SK-N-SH treated with all-trans-retinoic acid at 6 μM for 48 hours (cell line): ENCODE measurements at regions not wholly inside any gene's neighbourhood (a gene's known extent, or its start where the extent isn't known, plus 50 kb on each side); places are given as distances from the start of the nearest gene placed in this dataset.
A peak's percentile ranks its signal among the peaks of the same experiment; 100 is the strongest.

Source experiments
- ATAC-seq: fragments of 200-7000 bp; cut with Tn5 transposase; 3 replicates; pipeline ENCODE4 v1.9.1; 2020; ENCODE audit warnings: mild to moderate bottlenecking, moderate library complexity
- ARNTL ChIP-seq: fragments of 450-650 bp; formaldehyde crosslinking; IDR thresholded peaks from 2 replicates; pipeline ENCODE4 v1.5.0; 2020; ENCODE audit warnings: low read depth, mild to moderate bottlenecking, moderate library complexity, borderline replicate concordance
- BACH2 ChIP-seq: fragments of 250-450 bp; sonication (Bioruptor Pico); IDR thresholded peaks from 2 replicates; pipeline ENCODE4 v1.9.0; 2021; ENCODE audit warnings: mild to moderate bottlenecking, borderline replicate concordance
- CSRNP3 ChIP-seq: fragments of 250-450 bp; sonication (Bioruptor Pico); IDR thresholded peaks from 2 replicates; pipeline ENCODE4 v1.5.1; 2021; ENCODE audit warnings: mild to moderate bottlenecking, moderate library complexity
- ESRRG ChIP-seq: fragments of 250-450 bp; sonication (Bioruptor Pico); IDR thresholded peaks from 2 replicates; pipeline ENCODE4 v1.6.1; 2021; ENCODE audit warnings: mild to moderate bottlenecking
- GLIS3 ChIP-seq: fragments of 250-450 bp; sonication (Bioruptor Pico); IDR thresholded peaks from 2 replicates; pipeline ENCODE4 v1.5.0; 2020; ENCODE audit warnings: mild to moderate bottlenecking, moderate library complexity
- ISL1 ChIP-seq: fragments of 250-450 bp; sonication (Bioruptor Pico); IDR thresholded peaks from 2 replicates; pipeline ENCODE4 v2.1.2; 2022; ENCODE audit warnings: mild to moderate bottlenecking, moderate library complexity
- PPARA ChIP-seq: fragments of 250-450 bp; sonication (Bioruptor Pico); IDR thresholded peaks from 2 replicates; pipeline ENCODE4 v1.5.0; 2020; ENCODE audit warnings: mild to moderate bottlenecking, borderline replicate concordance
- RARB ChIP-seq: fragments of 250-450 bp; sonication (Bioruptor Pico); IDR thresholded peaks from 2 replicates; pipeline ENCODE4 v1.8.0; 2021; ENCODE audit warnings: mild to moderate bottlenecking, moderate library complexity
- SNAI2 ChIP-seq: fragments of 250-450 bp; sonication (Bioruptor Pico); IDR thresholded peaks from 2 replicates; pipeline ENCODE4 v1.5.0; 2020; ENCODE audit warnings: mild to moderate bottlenecking, moderate library complexity
- TCF4 ChIP-seq: fragments of 250-450 bp; sonication (Bioruptor Pico); IDR thresholded peaks from 2 replicates; pipeline ENCODE4 v1.8.0; 2021; ENCODE audit warnings: mild to moderate bottlenecking, moderate library complexity, borderline replicate concordance
- TOX ChIP-seq: fragments of 250-450 bp; sonication (Bioruptor Pico); IDR thresholded peaks from 2 replicates; pipeline ENCODE4 v1.8.0; 2021; ENCODE audit warnings: mild to moderate bottlenecking, moderate library complexity, borderline replicate concordance
- TSHZ2 ChIP-seq: fragments of 250-450 bp; sonication (Bioruptor Pico); IDR thresholded peaks from 2 replicates; pipeline ENCODE4 v1.5.0; 2020; ENCODE audit warnings: mild to moderate bottlenecking, moderate library complexity
- ZFP3 ChIP-seq: fragments of 250-450 bp; sonication (Bioruptor Pico); IDR thresholded peaks from 2 replicates; pipeline ENCODE4 v1.5.0; 2020; ENCODE audit warnings: mild to moderate bottlenecking, moderate library complexity
- ZNF565 ChIP-seq: fragments of 450-650 bp; formaldehyde crosslinking; conservative IDR thresholded peaks from 2 replicates; pipeline ENCODE4 v1.5.0; 2020; ENCODE audit warnings: low read depth, mild to moderate bottlenecking, moderate library complexity
- ZNF70 ChIP-seq: fragments of 450-650 bp; formaldehyde crosslinking; IDR thresholded peaks from 2 replicates; pipeline ENCODE4 v1.5.0; 2020; ENCODE audit warnings: mild to moderate bottlenecking, moderate library complexity
- ZNF8 ChIP-seq: fragments of 450-650 bp; formaldehyde crosslinking; IDR thresholded peaks from 2 replicates; pipeline ENCODE4 v1.5.0; 2020; ENCODE audit warnings: mild to moderate bottlenecking, moderate library complexity
- TF ChIP-seq, protein P1 (sequence below): fragments of 250-450 bp; sonication (Bioruptor Pico); IDR thresholded peaks from 2 replicates; pipeline ENCODE4 v1.5.1; 2020; ENCODE audit warnings: low read depth, mild to moderate bottlenecking, moderate library complexity
- TF ChIP-seq, protein P2 (sequence below): fragments of 250-450 bp; sonication (Bioruptor Pico); IDR thresholded peaks from 2 replicates; pipeline ENCODE4 v1.8.0; 2020; ENCODE audit warnings: mild to moderate bottlenecking, moderate library complexity, borderline replicate concordance
- TF ChIP-seq, protein P3 (sequence below): fragments of 250-450 bp; sonication (Bioruptor Pico); IDR thresholded peaks from 2 replicates; pipeline ENCODE4 v1.8.0; 2021; ENCODE audit warnings: low read depth, mild to moderate bottlenecking, moderate library complexity, borderline replicate concordance

DNA sequence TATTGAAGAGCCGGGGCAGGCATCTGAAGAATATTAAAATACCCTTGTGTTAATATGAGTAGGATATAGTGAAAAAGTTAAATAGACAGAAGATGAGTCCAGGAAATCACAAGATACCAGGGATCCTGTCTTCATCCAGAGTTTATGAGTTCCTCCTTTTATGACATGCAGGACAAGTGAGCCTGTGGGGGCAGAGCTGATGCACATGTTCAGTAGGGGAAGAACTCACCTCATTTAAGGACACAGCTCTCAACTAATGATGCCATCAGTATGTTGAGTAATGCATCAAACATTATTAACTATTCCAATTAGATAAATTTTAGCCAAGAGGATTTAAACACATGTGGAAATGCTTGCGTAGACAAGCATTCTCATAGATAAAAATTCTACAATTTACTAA, 435.8 kb upstream of the AKR1E2 start:
- ATAC-seq, result no peak

DNA sequence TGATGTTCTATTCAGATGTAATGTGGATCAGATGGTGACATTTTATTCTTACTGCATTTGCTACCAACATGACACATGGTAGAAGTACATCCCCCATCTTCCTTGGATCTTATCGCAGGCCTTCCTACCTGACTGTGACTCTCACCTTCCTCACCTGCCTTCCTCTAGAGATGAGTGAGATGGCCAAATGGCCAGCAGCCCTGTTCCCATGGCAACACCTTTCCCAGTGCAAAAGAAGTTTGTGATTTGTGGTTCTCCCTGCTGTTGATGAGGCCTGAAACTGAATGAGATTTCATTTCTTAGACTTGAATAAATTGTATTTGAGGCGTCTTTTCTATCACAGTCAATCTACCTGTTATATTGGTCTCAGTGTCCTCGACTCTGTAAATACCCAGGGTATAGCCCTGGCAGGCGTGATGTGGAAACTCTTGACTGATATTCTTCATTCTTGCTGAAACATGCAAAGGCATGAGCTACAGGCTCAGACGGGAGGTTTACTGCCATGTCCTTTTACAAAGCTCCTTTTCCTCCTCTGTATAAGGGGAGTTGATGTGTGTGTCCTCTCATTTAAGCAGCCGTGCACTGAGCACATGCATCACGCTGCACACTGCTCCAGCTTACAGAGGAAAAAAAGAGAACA, 440.7 kb upstream of the AKR1E2 start:
- TF ChIP-seq, protein P1, sequence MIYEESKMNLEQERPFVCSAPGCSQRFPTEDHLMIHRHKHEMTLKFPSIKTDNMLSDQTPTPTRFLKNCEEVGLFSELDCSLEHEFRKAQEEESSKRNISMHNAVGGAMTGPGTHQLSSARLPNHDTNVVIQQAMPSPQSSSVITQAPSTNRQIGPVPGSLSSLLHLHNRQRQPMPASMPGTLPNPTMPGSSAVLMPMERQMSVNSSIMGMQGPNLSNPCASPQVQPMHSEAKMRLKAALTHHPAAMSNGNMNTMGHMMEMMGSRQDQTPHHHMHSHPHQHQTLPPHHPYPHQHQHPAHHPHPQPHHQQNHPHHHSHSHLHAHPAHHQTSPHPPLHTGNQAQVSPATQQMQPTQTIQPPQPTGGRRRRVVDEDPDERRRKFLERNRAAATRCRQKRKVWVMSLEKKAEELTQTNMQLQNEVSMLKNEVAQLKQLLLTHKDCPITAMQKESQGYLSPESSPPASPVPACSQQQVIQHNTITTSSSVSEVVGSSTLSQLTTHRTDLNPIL (CRISPR knock-in tag), result no peak
- TF ChIP-seq ZNF8 (CRISPR knock-in tag) (no peak), ZNF70 (no peak), ESRRG (CRISPR knock-in tag) (no peak), BACH2 (no peak), ZFP3 (CRISPR knock-in tag) (no peak), ZNF565 (no peak), RARB (CRISPR knock-in tag) (no peak), ISL1 (CRISPR knock-in tag) (no peak)
- TF ChIP-seq, all 23 proteins: peak for 0
- ATAC-seq, result no peak

More for the DNA sequence above, 435.8 kb upstream of the AKR1E2 start:
- TF ChIP-seq CSRNP3 (CRISPR knock-in tag) (no peak), PPARA (no peak), BACH2 (no peak), ZNF8 (CRISPR knock-in tag) (no peak), TCF4 (no peak), ESRRG (CRISPR knock-in tag) (no peak), SNAI2 (CRISPR knock-in tag) (no peak), TSHZ2 (no peak), RARB (CRISPR knock-in tag) (no peak)
- TF ChIP-seq, protein P2, sequence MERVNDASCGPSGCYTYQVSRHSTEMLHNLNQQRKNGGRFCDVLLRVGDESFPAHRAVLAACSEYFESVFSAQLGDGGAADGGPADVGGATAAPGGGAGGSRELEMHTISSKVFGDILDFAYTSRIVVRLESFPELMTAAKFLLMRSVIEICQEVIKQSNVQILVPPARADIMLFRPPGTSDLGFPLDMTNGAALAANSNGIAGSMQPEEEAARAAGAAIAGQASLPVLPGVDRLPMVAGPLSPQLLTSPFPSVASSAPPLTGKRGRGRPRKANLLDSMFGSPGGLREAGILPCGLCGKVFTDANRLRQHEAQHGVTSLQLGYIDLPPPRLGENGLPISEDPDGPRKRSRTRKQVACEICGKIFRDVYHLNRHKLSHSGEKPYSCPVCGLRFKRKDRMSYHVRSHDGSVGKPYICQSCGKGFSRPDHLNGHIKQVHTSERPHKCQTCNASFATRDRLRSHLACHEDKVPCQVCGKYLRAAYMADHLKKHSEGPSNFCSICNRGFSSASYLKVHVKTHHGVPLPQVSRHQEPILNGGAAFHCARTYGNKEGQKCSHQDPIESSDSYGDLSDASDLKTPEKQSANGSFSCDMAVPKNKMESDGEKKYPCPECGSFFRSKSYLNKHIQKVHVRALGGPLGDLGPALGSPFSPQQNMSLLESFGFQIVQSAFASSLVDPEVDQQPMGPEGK (CRISPR knock-in tag), result no peak
- TF ChIP-seq, all 23 proteins: peak for 0

- no peak for TF ChIP-seq RARB (CRISPR knock-in tag)
- ATAC-seq, result no peak
Measured at GRCh38 chr10:4384245-4384644, 441.8 kb upstream of the AKR1E2 start.

DNA sequence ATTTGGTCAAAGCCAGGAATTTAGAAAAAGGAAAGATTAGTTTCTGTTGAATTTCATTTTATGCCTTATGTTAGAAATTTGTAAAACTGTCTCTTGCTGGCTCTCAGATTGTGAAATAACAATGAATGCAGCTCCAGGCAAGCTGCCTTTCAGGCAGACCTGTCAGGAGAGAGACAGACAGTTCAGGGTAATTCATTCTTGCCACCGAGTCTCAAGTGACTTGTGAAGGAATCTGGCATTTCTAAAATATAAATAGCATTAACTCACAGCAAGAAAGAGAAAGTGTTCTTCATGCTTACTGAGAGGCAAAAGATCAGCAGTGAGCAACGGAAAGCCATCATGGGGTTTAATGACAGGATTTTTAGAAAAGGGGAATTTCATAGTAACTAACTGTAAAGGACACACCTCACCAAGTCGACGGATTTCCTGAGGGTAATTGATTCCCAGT, 442.3 kb upstream of the AKR1E2 start:
- ATAC-seq, result peak; percentile 35; the same call in 1 of the 3 replicates
- TF ChIP-seq GLIS3 (CRISPR knock-in tag) (no peak), TCF4 (no peak), RARB (CRISPR knock-in tag) (no peak), TSHZ2 (no peak), TOX (CRISPR knock-in tag) (no peak), ARNTL (no peak), ZNF70 (no peak), ZNF8 (CRISPR knock-in tag) (no peak), ISL1 (CRISPR knock-in tag) (no peak), ZFP3 (CRISPR knock-in tag) (no peak), PPARA (no peak), CSRNP3 (CRISPR knock-in tag) (no peak)
- TF ChIP-seq, protein P3, sequence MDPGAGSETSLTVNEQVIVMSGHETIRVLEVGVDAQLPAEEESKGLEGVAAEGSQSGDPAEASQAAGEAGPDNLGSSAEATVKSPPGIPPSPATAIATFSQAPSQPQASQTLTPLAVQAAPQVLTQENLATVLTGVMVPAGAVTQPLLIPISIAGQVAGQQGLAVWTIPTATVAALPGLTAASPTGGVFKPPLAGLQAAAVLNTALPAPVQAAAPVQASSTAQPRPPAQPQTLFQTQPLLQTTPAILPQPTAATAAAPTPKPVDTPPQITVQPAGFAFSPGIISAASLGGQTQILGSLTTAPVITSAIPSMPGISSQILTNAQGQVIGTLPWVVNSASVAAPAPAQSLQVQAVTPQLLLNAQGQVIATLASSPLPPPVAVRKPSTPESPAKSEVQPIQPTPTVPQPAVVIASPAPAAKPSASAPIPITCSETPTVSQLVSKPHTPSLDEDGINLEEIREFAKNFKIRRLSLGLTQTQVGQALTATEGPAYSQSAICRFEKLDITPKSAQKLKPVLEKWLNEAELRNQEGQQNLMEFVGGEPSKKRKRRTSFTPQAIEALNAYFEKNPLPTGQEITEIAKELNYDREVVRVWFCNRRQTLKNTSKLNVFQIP (CRISPR knock-in tag), result no peak
- TF ChIP-seq, all 23 proteins: peak for 0
